ENCODE measurements at regions not wholly inside any gene's neighbourhood (a gene's known extent, or its start where the extent isn't known, plus 50 kb on each side); places are given as distances from the start of the nearest gene placed in this dataset.

GRCh38 chr16:52817696-52818095 lies 235.0 kb downstream of the CHD9NB start:
- TF ChIP-seq RAD21 (CRISPR knock-in tag; conservative IDR thresholded peaks at IDR 0.05 in 1 of 2, IDR thresholded peaks at IDR 0.05 in 1 of 2): no peak
- TF ChIP-seq HMBOX1 (IDR thresholded peaks at IDR 0.05): no peak
- no peak for TF ChIP-seq HMG20B (CRISPR knock-in tag; IDR thresholded peaks at IDR 0.05)
